HFFc6 (cell line): ENCODE measurements at regions not wholly inside any gene's neighbourhood (a gene's known extent, or its start where the extent isn't known, plus 50 kb on each side); places are given as distances from the start of the nearest gene placed in this dataset.

Source experiments
- DNase-seq: peaks from one replicate; pipeline ENCODE4 v3.0.0-alpha.2; 2018
- H3K27ac Mint-ChIP-seq: 2 replicates; pipeline ENCODE4 v1.8.0; 2020; ENCODE audit warnings: mild to moderate bottlenecking, mixed read lengths
- H3K27me3 Mint-ChIP-seq: 2 replicates; pipeline ENCODE4 v1.8.0; 2021; ENCODE audit warnings: mild to moderate bottlenecking, moderate library complexity, mixed read lengths; ENCODE audit not compliant: insufficient read depth
- H3K36me3 Mint-ChIP-seq: 2 replicates; pipeline ENCODE4 v1.8.0; 2021; ENCODE audit warnings: low read depth, mixed read lengths
- H3K4me1 Mint-ChIP-seq: 2 replicates; pipeline ENCODE4 v1.8.0; 2020; ENCODE audit warnings: low read depth, mixed read lengths
- H3K4me3 Mint-ChIP-seq: 2 replicates; pipeline ENCODE4 v1.8.0; 2020; ENCODE audit warnings: mild to moderate bottlenecking, moderate library complexity, mixed read lengths
- H3K9me3 Mint-ChIP-seq: 2 replicates; pipeline ENCODE4 v1.8.0; 2020; ENCODE audit warnings: mild to moderate bottlenecking, mixed read lengths
- TF ChIP-seq, protein P1 (sequence below): fragments of 200-600 bp; sonication (generic); IDR thresholded peaks from 2 replicates; pipeline ENCODE4 v1.5.0; 2021; ENCODE audit warnings: antibody characterized with exemption, mild to moderate bottlenecking

DNA sequence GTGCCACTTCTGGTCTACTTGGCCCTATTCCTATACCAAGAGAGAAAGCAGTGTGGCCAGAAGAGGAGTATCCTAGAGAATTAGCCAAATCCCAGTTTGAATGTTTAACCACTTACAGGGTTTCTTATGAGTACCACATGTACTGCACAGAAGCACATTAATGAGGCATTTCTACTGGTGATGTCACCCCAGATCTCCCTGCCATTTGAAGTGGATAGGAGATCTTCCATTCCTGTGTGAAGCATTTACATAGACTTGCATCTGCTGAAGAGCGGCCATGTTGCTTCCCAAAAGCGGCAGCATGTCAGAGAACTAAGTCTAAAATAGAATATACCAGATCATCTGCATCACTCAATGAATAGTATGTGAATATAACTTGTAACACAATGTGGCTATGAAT is 108.4 kb upstream of the TUSC7 start:
- Mint-ChIP-seq H3K27ac (no peak overlapping the region), H3K27me3 (no peaks in the 10 kb centered on the region), H3K36me3 (no peaks in the 10 kb centered on the region), H3K4me3 (no peak overlapping the region), H3K4me1 (no peaks in the 10 kb centered on the region), H3K9me3 (peaks cover 40% of the 10 kb centered on the region)
- TF ChIP-seq, protein P1, sequence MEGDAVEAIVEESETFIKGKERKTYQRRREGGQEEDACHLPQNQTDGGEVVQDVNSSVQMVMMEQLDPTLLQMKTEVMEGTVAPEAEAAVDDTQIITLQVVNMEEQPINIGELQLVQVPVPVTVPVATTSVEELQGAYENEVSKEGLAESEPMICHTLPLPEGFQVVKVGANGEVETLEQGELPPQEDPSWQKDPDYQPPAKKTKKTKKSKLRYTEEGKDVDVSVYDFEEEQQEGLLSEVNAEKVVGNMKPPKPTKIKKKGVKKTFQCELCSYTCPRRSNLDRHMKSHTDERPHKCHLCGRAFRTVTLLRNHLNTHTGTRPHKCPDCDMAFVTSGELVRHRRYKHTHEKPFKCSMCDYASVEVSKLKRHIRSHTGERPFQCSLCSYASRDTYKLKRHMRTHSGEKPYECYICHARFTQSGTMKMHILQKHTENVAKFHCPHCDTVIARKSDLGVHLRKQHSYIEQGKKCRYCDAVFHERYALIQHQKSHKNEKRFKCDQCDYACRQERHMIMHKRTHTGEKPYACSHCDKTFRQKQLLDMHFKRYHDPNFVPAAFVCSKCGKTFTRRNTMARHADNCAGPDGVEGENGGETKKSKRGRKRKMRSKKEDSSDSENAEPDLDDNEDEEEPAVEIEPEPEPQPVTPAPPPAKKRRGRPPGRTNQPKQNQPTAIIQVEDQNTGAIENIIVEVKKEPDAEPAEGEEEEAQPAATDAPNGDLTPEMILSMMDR, result no peak
- DNase-seq, result no peak

DNA sequence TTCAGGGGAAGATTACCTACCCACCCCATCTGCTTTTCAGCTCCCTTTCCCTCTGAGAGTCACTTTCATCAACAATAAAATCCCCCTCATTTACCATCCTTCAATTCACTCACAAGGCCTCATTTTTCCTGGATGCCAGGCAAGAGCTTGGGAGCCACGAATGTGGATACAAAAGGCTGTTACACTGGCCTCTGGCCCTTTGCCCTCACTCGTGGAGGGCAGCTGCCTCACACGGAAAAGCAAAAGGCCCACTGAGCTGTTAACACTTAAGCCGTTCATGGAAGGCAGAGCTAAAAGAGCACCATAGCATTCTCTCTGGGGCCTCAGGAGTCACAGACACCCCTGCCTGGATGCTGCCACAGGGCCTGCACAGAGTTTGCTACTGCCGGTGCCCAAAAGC is 102.4 kb upstream of the TUSC7 start:
- Mint-ChIP-seq H3K36me3 (peaks cover 5% of the 10 kb centered on the region; the same call in 1 of the 2 replicates), H3K27ac (no peak overlapping the region), H3K4me3 (no peak overlapping the region), H3K4me1 (no peaks in the 10 kb centered on the region), H3K9me3 (peaks cover 64% of the 10 kb centered on the region), H3K27me3 (no peaks in the 10 kb centered on the region)
- DNase-seq, result no peak
- TF ChIP-seq, protein P1, result no peak

DNA sequence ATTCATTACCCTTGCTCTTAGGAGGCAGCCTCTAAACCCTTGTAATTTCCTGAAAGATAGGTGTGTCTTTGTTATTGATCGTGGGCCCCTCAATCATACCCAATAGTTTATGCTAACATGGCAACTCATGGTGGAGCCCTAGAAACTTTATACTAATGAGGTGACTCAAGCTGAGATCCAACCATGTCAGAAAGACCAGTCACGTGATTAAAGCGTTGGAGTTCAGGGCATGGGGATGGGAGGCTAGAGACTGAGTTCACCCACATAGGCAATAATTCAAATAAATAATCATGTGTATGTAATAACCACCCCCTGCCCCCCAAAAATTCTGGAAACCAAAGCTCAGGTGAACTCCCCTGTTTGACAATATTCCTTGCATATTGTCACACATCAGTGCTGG is 99.5 kb upstream of the TUSC7 start:
- H3K27ac Mint-ChIP-seq, result no peak overlapping the region
- no peaks in the 10 kb centered on the region for H3K4me1 Mint-ChIP-seq
- H3K27me3 Mint-ChIP-seq, result no peaks in the 10 kb centered on the region
- H3K4me3 Mint-ChIP-seq, result no peak overlapping the region
- no peak for DNase-seq
- TF ChIP-seq, protein P1, result no peak
- peaks cover 5% of the 10 kb centered on the region; the same call in 1 of the 2 replicates for H3K36me3 Mint-ChIP-seq
- peaks cover 44% of the 10 kb centered on the region for H3K9me3 Mint-ChIP-seq

GRCh38 chr3:116614795-116615362 is 94.7 kb upstream of the TUSC7 start:
- H3K27me3 Mint-ChIP-seq, result no peaks in the 10 kb centered on the region
- no peaks in the 10 kb centered on the region for H3K36me3 Mint-ChIP-seq
- no peak for DNase-seq
- H3K4me1 Mint-ChIP-seq, result no peaks in the 10 kb centered on the region
- H3K9me3 Mint-ChIP-seq, result peaks cover 26% of the 10 kb centered on the region
- H3K27ac Mint-ChIP-seq, result no peak overlapping the region
- TF ChIP-seq, protein P1, result peak; percentile 57
- no peak overlapping the region for H3K4me3 Mint-ChIP-seq

DNA sequence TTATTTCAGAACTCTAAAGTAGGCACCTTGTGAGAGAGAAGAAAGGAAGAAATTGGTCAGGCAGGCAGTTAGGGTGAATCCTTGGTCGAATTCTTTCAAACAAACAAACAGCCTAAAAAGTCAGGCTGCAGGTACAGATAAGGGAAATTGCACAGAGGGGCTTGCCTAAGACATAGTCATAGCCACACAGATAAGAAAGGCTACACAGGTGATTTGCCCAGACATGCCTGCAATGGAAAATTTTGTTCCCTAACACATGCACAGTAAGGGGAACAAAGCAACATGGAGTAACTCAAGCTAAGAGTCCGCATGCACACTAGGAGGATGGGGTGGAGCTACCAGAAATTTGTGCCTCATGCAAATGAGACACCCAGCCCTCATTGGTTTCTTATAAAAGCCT is 91.4 kb upstream of the TUSC7 start:
- TF ChIP-seq, protein P1, result no peak
- no peak overlapping the region for H3K4me3 Mint-ChIP-seq
- DNase-seq, result no peak
- no peak overlapping the region for H3K27ac Mint-ChIP-seq
- no peaks in the 10 kb centered on the region for H3K4me1 Mint-ChIP-seq
- H3K36me3 Mint-ChIP-seq, result no peaks in the 10 kb centered on the region
- no peaks in the 10 kb centered on the region for H3K27me3 Mint-ChIP-seq
- H3K9me3 Mint-ChIP-seq, result peaks cover 31% of the 10 kb centered on the region

DNA sequence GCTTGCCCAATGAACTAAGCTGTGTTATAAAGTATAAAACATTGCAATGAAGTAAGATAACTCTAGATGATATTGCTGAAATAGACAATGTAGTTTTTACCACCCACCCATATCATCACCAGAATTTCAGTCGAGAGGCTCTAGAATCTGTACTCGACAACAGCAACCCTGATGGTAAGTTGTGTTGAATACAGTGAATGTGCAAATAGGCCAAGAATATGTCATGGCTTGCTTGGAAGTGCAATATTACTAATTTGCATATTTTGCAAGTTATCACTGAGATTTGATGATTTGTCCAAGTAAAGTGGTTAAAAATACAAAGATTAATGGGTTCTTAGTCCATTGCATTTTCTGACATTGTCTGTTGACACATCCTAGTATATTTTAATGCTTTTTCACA is 90.6 kb upstream of the TUSC7 start:
- Mint-ChIP-seq H3K4me3 (no peak overlapping the region), H3K27ac (no peak overlapping the region), H3K9me3 (peaks cover 39% of the 10 kb centered on the region), H3K27me3 (no peaks in the 10 kb centered on the region), H3K36me3 (no peaks in the 10 kb centered on the region), H3K4me1 (no peaks in the 10 kb centered on the region)
- DNase-seq, result no peak
- TF ChIP-seq, protein P1, result no peak
